IMR-90 (cell line): ENCODE measurements at regions not wholly inside any gene's neighbourhood (a gene's known extent, or its start where the extent isn't known, plus 50 kb on each side); places are given as distances from the start of the nearest gene placed in this dataset.

Experiments used
- ATAC-seq: fragments of 200-7000 bp; cut with Tn5 transposase; 2 replicates; pipeline ENCODE4 v1.9.1; 2020; ENCODE audit warnings: low read depth, mild to moderate bottlenecking, moderate library complexity
- BruUV-seq: library from RNA; stranded (reverse); fragments of 400-500 nt; replicated peaks from 2 replicates; lab custom pipeline; 2021; lab: Mats Ljungman, UMichigan
- CTCF ChIA-PET: fragments of 300-600 bp; formaldehyde crosslinking; extraction: SDS; loops from one replicate; lab custom pipeline; 2021; ENCODE audit warnings: antibody characterized with exemption; lab: Yijun Ruan, JAX
- POLR2A ChIA-PET: fragments of 300-600 bp; sonication (Branson Sonifier 250); formaldehyde crosslinking; loops from one replicate; lab custom pipeline; 2022; ENCODE audit warnings: antibody characterized with exemption; ENCODE audit not compliant: unreplicated experiment; lab: Charles Lee
- DNase-seq: peaks from one replicate; pipeline ENCODE4 v3.0.0; 2013
- H2AFZ ChIP-seq: replicated peaks from 2 replicates; pipeline ENCODE3; 2013; ENCODE audit warnings: low read length, mild to moderate bottlenecking; ENCODE audit not compliant: poor library complexity
- H2AK5ac ChIP-seq: 2 replicates; pipeline ENCODE4 v1.6.1; 2013; ENCODE audit warnings: low read depth, low read length, inconsistent platforms
- H2AK9ac ChIP-seq: replicated peaks from 2 replicates; pipeline ENCODE3; 2013; ENCODE audit warnings: mild to moderate bottlenecking, low read depth, low read length, moderate library complexity; ENCODE audit not compliant: poor library complexity
- H2BK120ac ChIP-seq: 2 replicates; pipeline ENCODE4 v1.6.1; 2013; ENCODE audit warnings: low read depth, low read length, inconsistent platforms
- H2BK15ac ChIP-seq: 3 replicates; pipeline ENCODE4 v1.6.1; 2013; ENCODE audit warnings: low read depth, low read length, inconsistent platforms
- H2BK20ac ChIP-seq: 2 replicates; pipeline ENCODE4 v1.6.1; 2013; ENCODE audit warnings: low read depth, mild to moderate bottlenecking, inconsistent platforms, low read length, moderate library complexity
- H2BK5ac ChIP-seq: 2 replicates; pipeline ENCODE4 v1.6.1; 2013; ENCODE audit warnings: mild to moderate bottlenecking, low read depth, low read length, inconsistent platforms; ENCODE audit not compliant: poor library complexity, severe bottlenecking
- H3K14ac ChIP-seq: replicated peaks from 2 replicates; pipeline ENCODE4 v1.6.1; 2013; ENCODE audit warnings: low read depth, low read length, inconsistent platforms
- H3K18ac ChIP-seq: 2 replicates; pipeline ENCODE4 v1.6.1; 2013; ENCODE audit warnings: low read depth, low read length, control low read depth
- H3K23ac ChIP-seq: 2 replicates; pipeline ENCODE4 v1.6.1; 2013; ENCODE audit warnings: low read depth, low read length, inconsistent platforms
- H3K27ac ChIP-seq: 2 replicates; pipeline ENCODE4 v1.5.1; 2013; ENCODE audit warnings: mild to moderate bottlenecking, control low read depth, low read length; ENCODE audit not compliant: insufficient read depth
- H3K27me3 ChIP-seq: 2 replicates; pipeline ENCODE4 v1.6.1; 2013; ENCODE audit warnings: low read length; ENCODE audit not compliant: control insufficient read depth, insufficient read depth
- H3K36me3 ChIP-seq: 2 replicates; pipeline ENCODE4 v1.6.1; 2013; ENCODE audit warnings: low read length, mixed read lengths; ENCODE audit not compliant: control insufficient read depth, insufficient read depth
- H3K4ac ChIP-seq: 2 replicates; pipeline ENCODE4 v1.6.1; 2013; ENCODE audit warnings: low read depth, low read length, inconsistent platforms
- H3K4me1 ChIP-seq: 2 replicates; pipeline ENCODE4 v1.6.1; 2013; ENCODE audit warnings: low read length, mixed read lengths; ENCODE audit not compliant: control insufficient read depth, insufficient read depth
- H3K4me2 ChIP-seq: 2 replicates; pipeline ENCODE4 v1.6.1; 2013; ENCODE audit warnings: low read depth, mild to moderate bottlenecking, control low read depth, low read length, moderate library complexity
- H3K4me3 ChIP-seq: 2 replicates; pipeline ENCODE4 v1.5.1; 2013; ENCODE audit warnings: low read depth, mild to moderate bottlenecking, control low read depth, low read length, moderate library complexity; ENCODE audit not compliant: insufficient read depth
- H3K56ac ChIP-seq: 2 replicates; pipeline ENCODE4 v1.6.1; 2013; ENCODE audit warnings: low read length, inconsistent platforms; ENCODE audit not compliant: insufficient read depth; ENCODE audit errors: extremely low read depth
- H3K79me1 ChIP-seq, 2 experiments: 2 replicates each; pipeline ENCODE4 v1.6.1; 2013; ENCODE audit warnings: low read length in 2 of 2, inconsistent platforms in 1 of 2, low read depth in 1 of 2
- H3K9ac ChIP-seq: 2 replicates; pipeline ENCODE4 v1.6.1; 2013; ENCODE audit warnings: low read depth, low read length, control low read depth
- H3K9me1 ChIP-seq: 2 replicates; pipeline ENCODE4 v1.6.1; 2013; ENCODE audit warnings: low read length, inconsistent platforms; ENCODE audit not compliant: insufficient read depth
- H3K9me3 ChIP-seq: 2 replicates; pipeline ENCODE4 v1.6.1; 2013; ENCODE audit warnings: low read length; ENCODE audit not compliant: control insufficient read depth, insufficient read depth
- H4K20me1 ChIP-seq: 2 replicates; pipeline ENCODE4 v1.6.1; 2013; ENCODE audit warnings: low read length, inconsistent platforms; ENCODE audit not compliant: insufficient read depth
- H4K5ac ChIP-seq: 2 replicates; pipeline ENCODE4 v1.6.1; 2013; ENCODE audit warnings: mild to moderate bottlenecking, low read depth, low read length, control low read depth
- H4K8ac ChIP-seq, 2 experiments: 2 replicates each; pipeline ENCODE4 v1.6.1; 2013; ENCODE audit warnings: low read depth in 2 of 2, low read length in 2 of 2, control low read depth in 1 of 2, inconsistent platforms in 1 of 2
- H4K91ac ChIP-seq: 2 replicates; pipeline ENCODE4 v1.6.1; 2013; ENCODE audit warnings: low read depth, low read length, inconsistent platforms; ENCODE audit not compliant: insufficient read depth
- CEBPB ChIP-seq: IDR thresholded peaks from 2 replicates; pipeline ENCODE4 v1.6.1; 2012; ENCODE audit warnings: low read depth, low read length, improper control_type of control experiment
- RCOR1 ChIP-seq: IDR thresholded peaks from 2 replicates; pipeline ENCODE4 v1.6.1; 2012; ENCODE audit warnings: mild to moderate bottlenecking, low read length, improper control_type of control experiment; ENCODE audit not compliant: insufficient replicate concordance
- dilution Hi-C: fragments of 300-500 bp; cut with HindIII; formaldehyde crosslinking; loops from one replicate; pipeline ENCODE4 v1.14.3; 2018; ENCODE audit warnings: low sequenced_read_pairs; ENCODE audit not compliant: unreplicated experiment
- in situ Hi-C: fragments of 300-500 bp; cut with MboI; formaldehyde crosslinking; loops from 3 replicates; pipeline ENCODE4 v1.14.3; 2019; ENCODE audit warnings: low sequenced_read_pairs, inconsistent platforms, mixed read lengths
- intact Hi-C: fragments of 100-400 bp; cut with micrococcal nuclease; formaldehyde crosslinking; loops from 2 replicates; pipeline ENCODE4 v1.10.0; 2022

- BruUV-seq, result no TSS peak
- CTCF ChIA-PET, result no interaction called here
- DNase-seq, result peak; percentile 75
Observed at GRCh38 chr11:103714246-103714645, 322.2 kb upstream of the DDI1 start.

More at GRCh38 chr11:103714246-103714645, 322.2 kb upstream of the DDI1 start:
- peak; percentile 88 for ATAC-seq
- 0 out of 2 replicates have a peak overlapping the region, but pooled peaks have one; percentile 43 for H3K14ac ChIP-seq
- H4K5ac ChIP-seq, result peak overlapping the region; percentile 92; the same call in 1 of the 2 replicates
- in situ Hi-C loops (no loop called here), intact Hi-C loops (no loop called here), dilution Hi-C loops (no loop called here)
- H3K36me3 ChIP-seq, result no peaks in the 10 kb centered on the region
- no peak overlapping the region for H3K9ac ChIP-seq
- no peak overlapping the region; the same call in 1 of the 2 replicates for H2AK5ac ChIP-seq
- H3K4me1 ChIP-seq, result no peaks in the 10 kb centered on the region; the same call in 1 of the 2 replicates
- no peaks in the 10 kb centered on the region for H3K9me1 ChIP-seq
- H2AK9ac ChIP-seq, result no peak overlapping the region
- TF ChIP-seq CEBPB (peak; percentile 69), RCOR1 (no peak)
- H3K4me2 ChIP-seq, result peak overlapping the region; percentile 76
- H3K4me3 ChIP-seq, result no peak overlapping the region
- H2BK120ac ChIP-seq, result peak overlapping the region; percentile 56; the same call in 1 of the 2 replicates
- no peak overlapping the region for H3K23ac ChIP-seq
- H2AFZ ChIP-seq, result no peak overlapping the region
- no peaks in the 10 kb centered on the region for H4K20me1 ChIP-seq
- H4K8ac ChIP-seq, result peak overlapping the region in 1 of 2 experiments; percentile 37; a peak in 1 of 4 replicates
- H4K91ac ChIP-seq, result no peak overlapping the region
- H2BK5ac ChIP-seq, result peak overlapping the region; percentile 73
- no peaks in the 10 kb centered on the region for H3K9me3 ChIP-seq
- H3K27ac ChIP-seq, result peak overlapping the region; percentile 3; the same call in 1 of the 2 replicates
- peak overlapping the region; percentile 89; the same call in 1 of the 2 replicates for H2BK20ac ChIP-seq
- no peak overlapping the region for H3K56ac ChIP-seq
- H3K18ac ChIP-seq, result peak overlapping the region; percentile 97
- POLR2A ChIA-PET, result no interaction called here
- H3K27me3 ChIP-seq, result no peaks in the 10 kb centered on the region
- H3K79me1 ChIP-seq, result no peaks in the 10 kb centered on the region
- no peak overlapping the region for H3K4ac ChIP-seq
- H2BK15ac ChIP-seq, result no peak overlapping the region
